ENCODE measurements at regions not wholly inside any gene's neighbourhood (a gene's known extent, or its start where the extent isn't known, plus 50 kb on each side); places are given as distances from the start of the nearest gene placed in this dataset.

- Mint-ChIP-seq H3K9me3 (peaks cover 30% of the 10 kb centered on the region), H3K27me3 (ENCODE audit: insufficient read depth) (no peaks in the 10 kb centered on the region), H3K36me3 (ENCODE audit: low read depth) (no peaks in the 10 kb centered on the region; the same call in 1 of the 2 replicates), H3K27ac (no peak overlapping the region), H3K4me1 (ENCODE audit: low read depth) (no peaks in the 10 kb centered on the region), H3K4me3 (no peak overlapping the region)
- no peak for TF ChIP-seq CTCF (IDR thresholded peaks at IDR 0.05)
- no peak for DNase-seq
Measured at GRCh38 chr14:66137081-66137480, 349.1 kb upstream of the CCDC196 start.

GRCh38 chr14:66139432-66139831 is 346.7 kb upstream of the CCDC196 start:
- Mint-ChIP-seq H3K36me3 (ENCODE audit: low read depth) (peaks cover 3% of the 10 kb centered on the region; the same call in 1 of the 2 replicates), H3K4me3 (no peak overlapping the region), H3K4me1 (ENCODE audit: low read depth) (no peaks in the 10 kb centered on the region), H3K27me3 (ENCODE audit: insufficient read depth) (no peaks in the 10 kb centered on the region), H3K27ac (no peak overlapping the region), H3K9me3 (peaks cover 34% of the 10 kb centered on the region)
- no peak for TF ChIP-seq CTCF (IDR thresholded peaks at IDR 0.05)
- no peak for DNase-seq

- Mint-ChIP-seq H3K27me3 (ENCODE audit: insufficient read depth) (no peaks in the 10 kb centered on the region), H3K36me3 (ENCODE audit: low read depth) (peaks cover 3% of the 10 kb centered on the region; the same call in 1 of the 2 replicates), H3K27ac (no peak overlapping the region)
Measured at GRCh38 chr14:66140213-66140918, 345.8 kb upstream of the CCDC196 start.

GRCh38 chr14:66140963-66141362 is 345.2 kb upstream of the CCDC196 start:
- H3K27me3 Mint-ChIP-seq (ENCODE audit: insufficient read depth), result no peaks in the 10 kb centered on the region
- H3K9me3 Mint-ChIP-seq, result peaks cover 39% of the 10 kb centered on the region
- H3K27ac Mint-ChIP-seq, result no peak overlapping the region
- H3K4me3 Mint-ChIP-seq, result no peak overlapping the region
- peaks cover 3% of the 10 kb centered on the region; the same call in 1 of the 2 replicates for H3K36me3 Mint-ChIP-seq (ENCODE audit: low read depth)
- no peak for DNase-seq
- no peak for TF ChIP-seq CTCF (IDR thresholded peaks at IDR 0.05)
- H3K4me1 Mint-ChIP-seq (ENCODE audit: low read depth), result no peaks in the 10 kb centered on the region

More at GRCh38 chr14:66140213-66140918, 345.8 kb upstream of the CCDC196 start:
- H3K9me3 Mint-ChIP-seq, result peaks cover 43% of the 10 kb centered on the region
- TF ChIP-seq CTCF (IDR thresholded peaks at IDR 0.05), result no peak
- no peaks in the 10 kb centered on the region for H3K4me1 Mint-ChIP-seq (ENCODE audit: low read depth)
- H3K4me3 Mint-ChIP-seq, result no peak overlapping the region
- DNase-seq, result no peak

- Mint-ChIP-seq H3K4me3 (no peak overlapping the region), H3K27ac (no peak overlapping the region), H3K36me3 (ENCODE audit: low read depth) (peaks cover 3% of the 10 kb centered on the region; the same call in 1 of the 2 replicates), H3K27me3 (ENCODE audit: insufficient read depth) (no peaks in the 10 kb centered on the region), H3K9me3 (peaks cover 39% of the 10 kb centered on the region), H3K4me1 (ENCODE audit: low read depth) (no peaks in the 10 kb centered on the region)
- TF ChIP-seq CTCF (IDR thresholded peaks at IDR 0.05), result no peak
- DNase-seq, result no peak
Measured at GRCh38 chr14:66141733-66142132, 344.4 kb upstream of the CCDC196 start.
